HL-60 (cell line): ENCODE measurements at regions not wholly inside any gene's neighbourhood (a gene's known extent, or its start where the extent isn't known, plus 50 kb on each side); places are given as distances from the start of the nearest gene placed in this dataset.

Experiments
- DNase-seq, 2 experiments: peaks; one replicate each; pipeline ENCODE4 v3.0.0-alpha.2; 2010 to 2020; ENCODE audit warnings: low read depth in 1 of 2, low spot score in 1 of 2
- H3K27ac ChIP-seq: fragments of 250-450 bp; sonication (Bioruptor Pico); replicated peaks from 2 replicates; pipeline ENCODE4 v1.5.1; 2020; ENCODE audit warnings: mild to moderate bottlenecking, moderate library complexity
- H3K27me3 ChIP-seq: fragments of 250-450 bp; sonication (Bioruptor Pico); 2 replicates; pipeline ENCODE4 v1.5.1; 2021; ENCODE audit warnings: mild to moderate bottlenecking, moderate library complexity; ENCODE audit not compliant: insufficient read depth, poor library complexity, severe bottlenecking
- H3K4me3 ChIP-seq: replicated peaks from 2 replicates; pipeline ENCODE4 v1.5.1; 2011; ENCODE audit warnings: mild to moderate bottlenecking, control low read depth, low read length; ENCODE audit not compliant: insufficient read depth
- GABPA ChIP-seq: IDR thresholded peaks from 2 replicates; pipeline ENCODE4 v1.6.1; 2012; ENCODE audit warnings: low read depth
- POLR2AphosphoS5 ChIP-seq: IDR thresholded peaks from 2 replicates; pipeline ENCODE4 v1.6.1; 2012; ENCODE audit warnings: low read depth
- SPI1 ChIP-seq: IDR thresholded peaks from 2 replicates; pipeline ENCODE4 v1.6.1; 2012; ENCODE audit warnings: low read depth, mild to moderate bottlenecking, borderline replicate concordance
- TF ChIP-seq, protein P1 (sequence below): IDR thresholded peaks from one replicate; pipeline ENCODE4 v1.5.1; 2011; ENCODE audit warnings: low read length, control low read depth, inconsistent platforms; ENCODE audit not compliant: insufficient read depth
- TF ChIP-seq, protein P2 (sequence below): IDR thresholded peaks from 2 replicates; pipeline ENCODE4 v1.6.1; 2012; ENCODE audit warnings: low read depth; ENCODE audit not compliant: insufficient replicate concordance

DNA sequence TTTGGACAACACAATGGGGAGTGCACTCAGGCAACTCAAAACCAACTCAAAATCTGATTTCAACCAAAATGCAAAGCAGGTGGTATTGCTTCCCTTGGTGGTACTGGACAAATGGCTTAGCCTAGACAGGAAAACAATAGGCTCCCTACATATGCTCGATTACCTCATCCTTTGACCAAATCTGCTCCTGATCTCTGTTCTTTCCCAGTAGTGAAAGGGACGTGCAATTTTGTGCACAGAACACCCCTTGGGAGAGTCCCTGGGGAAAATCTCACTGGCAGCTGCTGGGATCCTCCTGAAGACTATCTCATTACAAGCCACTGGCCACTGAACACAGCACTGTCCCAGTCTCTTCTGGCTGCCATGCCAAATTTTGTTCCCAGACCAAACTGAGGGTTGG lies 149.2 kb upstream of the VSTM2A start:
- no peak for DNase-seq
- no peaks in the 10 kb centered on the region for H3K27me3 ChIP-seq
- no peak overlapping the region for H3K27ac ChIP-seq
- no peak for TF ChIP-seq GABPA
- TF ChIP-seq SPI1: no peak
- TF ChIP-seq POLR2AphosphoS5: no peak
- TF ChIP-seq, protein P1, sequence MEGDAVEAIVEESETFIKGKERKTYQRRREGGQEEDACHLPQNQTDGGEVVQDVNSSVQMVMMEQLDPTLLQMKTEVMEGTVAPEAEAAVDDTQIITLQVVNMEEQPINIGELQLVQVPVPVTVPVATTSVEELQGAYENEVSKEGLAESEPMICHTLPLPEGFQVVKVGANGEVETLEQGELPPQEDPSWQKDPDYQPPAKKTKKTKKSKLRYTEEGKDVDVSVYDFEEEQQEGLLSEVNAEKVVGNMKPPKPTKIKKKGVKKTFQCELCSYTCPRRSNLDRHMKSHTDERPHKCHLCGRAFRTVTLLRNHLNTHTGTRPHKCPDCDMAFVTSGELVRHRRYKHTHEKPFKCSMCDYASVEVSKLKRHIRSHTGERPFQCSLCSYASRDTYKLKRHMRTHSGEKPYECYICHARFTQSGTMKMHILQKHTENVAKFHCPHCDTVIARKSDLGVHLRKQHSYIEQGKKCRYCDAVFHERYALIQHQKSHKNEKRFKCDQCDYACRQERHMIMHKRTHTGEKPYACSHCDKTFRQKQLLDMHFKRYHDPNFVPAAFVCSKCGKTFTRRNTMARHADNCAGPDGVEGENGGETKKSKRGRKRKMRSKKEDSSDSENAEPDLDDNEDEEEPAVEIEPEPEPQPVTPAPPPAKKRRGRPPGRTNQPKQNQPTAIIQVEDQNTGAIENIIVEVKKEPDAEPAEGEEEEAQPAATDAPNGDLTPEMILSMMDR: no peak
- TF ChIP-seq, protein P2, sequence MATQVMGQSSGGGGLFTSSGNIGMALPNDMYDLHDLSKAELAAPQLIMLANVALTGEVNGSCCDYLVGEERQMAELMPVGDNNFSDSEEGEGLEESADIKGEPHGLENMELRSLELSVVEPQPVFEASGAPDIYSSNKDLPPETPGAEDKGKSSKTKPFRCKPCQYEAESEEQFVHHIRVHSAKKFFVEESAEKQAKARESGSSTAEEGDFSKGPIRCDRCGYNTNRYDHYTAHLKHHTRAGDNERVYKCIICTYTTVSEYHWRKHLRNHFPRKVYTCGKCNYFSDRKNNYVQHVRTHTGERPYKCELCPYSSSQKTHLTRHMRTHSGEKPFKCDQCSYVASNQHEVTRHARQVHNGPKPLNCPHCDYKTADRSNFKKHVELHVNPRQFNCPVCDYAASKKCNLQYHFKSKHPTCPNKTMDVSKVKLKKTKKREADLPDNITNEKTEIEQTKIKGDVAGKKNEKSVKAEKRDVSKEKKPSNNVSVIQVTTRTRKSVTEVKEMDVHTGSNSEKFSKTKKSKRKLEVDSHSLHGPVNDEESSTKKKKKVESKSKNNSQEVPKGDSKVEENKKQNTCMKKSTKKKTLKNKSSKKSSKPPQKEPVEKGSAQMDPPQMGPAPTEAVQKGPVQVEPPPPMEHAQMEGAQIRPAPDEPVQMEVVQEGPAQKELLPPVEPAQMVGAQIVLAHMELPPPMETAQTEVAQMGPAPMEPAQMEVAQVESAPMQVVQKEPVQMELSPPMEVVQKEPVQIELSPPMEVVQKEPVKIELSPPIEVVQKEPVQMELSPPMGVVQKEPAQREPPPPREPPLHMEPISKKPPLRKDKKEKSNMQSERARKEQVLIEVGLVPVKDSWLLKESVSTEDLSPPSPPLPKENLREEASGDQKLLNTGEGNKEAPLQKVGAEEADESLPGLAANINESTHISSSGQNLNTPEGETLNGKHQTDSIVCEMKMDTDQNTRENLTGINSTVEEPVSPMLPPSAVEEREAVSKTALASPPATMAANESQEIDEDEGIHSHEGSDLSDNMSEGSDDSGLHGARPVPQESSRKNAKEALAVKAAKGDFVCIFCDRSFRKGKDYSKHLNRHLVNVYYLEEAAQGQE: no peak
- no peak overlapping the region for H3K4me3 ChIP-seq

DNA sequence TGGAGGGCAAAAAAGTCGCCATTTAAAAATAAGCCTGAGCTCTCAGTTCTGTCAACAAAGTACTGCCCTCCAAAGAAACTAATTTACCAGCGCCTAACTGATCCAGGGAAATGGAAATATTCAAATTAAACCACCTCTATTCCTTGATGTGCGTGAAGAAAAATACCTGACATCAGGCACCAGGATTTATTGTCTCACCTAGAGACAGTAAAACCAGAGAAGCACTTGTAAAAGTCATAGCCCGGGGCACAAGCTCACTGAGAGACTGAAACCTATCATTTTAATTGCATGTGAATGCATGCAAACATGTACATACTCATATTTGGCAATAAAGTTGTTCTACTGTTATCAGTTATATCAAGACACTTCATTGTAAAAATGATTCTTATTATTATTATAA lies 147.3 kb upstream of the VSTM2A start:
- H3K27me3 ChIP-seq: no peaks in the 10 kb centered on the region
- TF ChIP-seq SPI1 (no peak), POLR2AphosphoS5 (no peak), GABPA (no peak)
- TF ChIP-seq, protein P2: no peak
- TF ChIP-seq, protein P1: no peak
- DNase-seq: no peak
- H3K27ac ChIP-seq: no peak overlapping the region
- H3K4me3 ChIP-seq: no peak overlapping the region

DNA sequence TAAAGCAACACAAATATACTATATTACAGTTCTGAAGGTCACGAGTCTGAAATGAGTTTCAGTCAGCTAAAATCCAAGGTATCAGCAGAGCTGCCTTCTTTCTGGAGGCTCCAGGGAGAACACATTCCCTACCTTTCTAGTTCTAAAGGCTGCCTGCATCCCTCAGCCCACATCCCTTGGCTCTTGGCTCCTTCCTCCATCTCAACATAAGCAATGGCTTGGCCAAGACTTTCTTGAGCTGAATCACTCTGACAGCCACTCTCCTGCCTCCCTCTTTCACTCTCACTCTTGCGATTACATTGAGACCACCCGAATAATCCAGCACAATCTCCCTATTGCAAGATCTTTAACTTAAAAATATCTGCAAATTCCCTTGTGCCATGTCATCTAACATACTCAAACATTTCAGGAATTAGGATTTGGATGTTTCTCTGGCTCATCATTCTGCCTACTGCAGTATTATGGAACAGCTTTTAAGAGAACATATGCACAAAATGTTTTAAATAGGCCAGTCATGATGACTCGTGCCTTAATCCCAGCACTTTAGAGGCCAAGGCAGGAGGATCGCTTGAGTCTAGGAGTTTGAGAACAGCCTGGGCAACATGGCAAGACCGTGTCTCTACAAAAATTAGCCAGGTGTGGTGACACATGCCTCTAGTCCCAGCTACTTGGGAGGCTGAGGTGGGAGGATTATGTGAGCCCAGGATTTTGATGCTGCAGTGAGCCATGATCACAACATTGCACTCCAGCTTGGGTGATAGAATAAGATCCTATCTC lies 144.2 kb upstream of the VSTM2A start:
- Histone ChIP-seq H3K27ac (no peak overlapping the region), H3K27me3 (no peaks in the 10 kb centered on the region), H3K4me3 (no peak overlapping the region)
- TF ChIP-seq SPI1: no peak
- no peak for TF ChIP-seq POLR2AphosphoS5
- no peak for TF ChIP-seq GABPA
- TF ChIP-seq, protein P1: no peak
- TF ChIP-seq, protein P2: no peak
- DNase-seq: no peak
